ENCODE measurements at regions not wholly inside any gene's neighbourhood (a gene's known extent, or its start where the extent isn't known, plus 50 kb on each side); places are given as distances from the start of the nearest gene placed in this dataset.

DNA sequence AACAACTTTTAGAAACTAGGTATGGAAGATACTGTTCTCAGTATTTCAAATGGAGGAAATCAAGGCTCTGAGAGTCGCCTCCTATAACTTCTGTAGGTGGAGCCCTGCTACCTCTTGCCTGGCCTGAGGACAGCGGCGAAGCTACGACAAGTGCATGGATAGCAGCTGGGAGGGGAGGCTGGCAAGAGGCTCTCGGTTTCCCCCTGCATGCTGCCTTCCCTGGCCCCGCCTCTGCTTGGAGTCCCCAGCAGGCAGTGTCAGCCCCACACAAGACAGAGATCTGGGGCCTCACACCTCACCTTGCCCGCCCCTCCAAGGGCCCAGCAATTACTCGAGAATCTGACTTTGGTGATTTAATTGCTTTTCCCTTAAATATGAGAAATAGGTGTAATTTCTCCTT, 107.6 kb upstream of the POU3F3 start:
- Histone ChIP-seq H4K20me1 (ENCODE audit: insufficient read depth, poor library complexity, severe bottlenecking) (no peaks in the 10 kb centered on the region), H3K27ac (no peak overlapping the region), H3K36me3 (replicated peaks; ENCODE audit: insufficient read depth, low read depth) (no peaks in the 10 kb centered on the region), H3K4me1 (ENCODE audit: insufficient read depth) (no peaks in the 10 kb centered on the region), H3K4me2 (no peak overlapping the region), H3K9me3 (ENCODE audit: low read depth) (no peaks in the 10 kb centered on the region), H3K79me2 (no peaks in the 10 kb centered on the region), H3K27me3 (no peaks in the 10 kb centered on the region), H3K9me2 (replicated peaks; ENCODE audit: insufficient read depth) (no peaks in the 10 kb centered on the region), H3K4me3 (no peak overlapping the region), H2AFZ (no peak overlapping the region)
- TF ChIP-seq CTCF (IDR thresholded peaks at IDR 0.05; ENCODE audit: poor library complexity) (no peak), EZH2 (IDR thresholded peaks at IDR 0.05; ENCODE audit: borderline replicate concordance) (no peak), EZH2phosphoT487 (IDR thresholded peaks at IDR 0.05; ENCODE audit: low read depth, severe bottlenecking, unreplicated experiment) (no peak)
- no peak for DNase-seq (ENCODE audit: low spot score)
- 89% methylated on average over 8 of the region's 8 CpGs for WGBS (ENCODE audit: low lambda C conversion rate, missing lambda C conversion rate)

DNA sequence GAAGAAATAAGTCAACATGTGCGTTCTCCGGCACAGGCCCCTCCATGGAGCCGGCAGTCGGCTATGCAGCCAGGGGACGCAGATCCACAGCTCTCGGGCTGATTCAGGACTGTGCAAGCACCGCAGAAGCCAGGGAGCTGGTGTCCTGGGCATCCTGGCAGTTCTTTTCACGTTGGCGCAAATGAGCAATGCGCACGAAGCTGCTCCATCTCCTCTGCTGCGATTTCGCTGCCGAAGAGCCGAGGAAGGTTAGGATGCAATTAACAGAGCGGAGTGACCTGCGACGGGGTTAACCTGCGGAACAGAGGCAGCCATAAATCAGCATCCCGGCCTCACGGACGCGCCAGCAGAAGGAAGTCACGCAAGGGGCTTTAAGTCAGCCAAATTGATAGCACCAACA, 107.1 kb upstream of the POU3F3 start:
- no peak overlapping the region for H2AFZ ChIP-seq
- no peak overlapping the region for H3K27ac ChIP-seq
- no peaks in the 10 kb centered on the region for H3K27me3 ChIP-seq
- H3K4me1 ChIP-seq (ENCODE audit: insufficient read depth) = no peaks in the 10 kb centered on the region
- TF ChIP-seq EZH2phosphoT487 (IDR thresholded peaks at IDR 0.05; ENCODE audit: low read depth, severe bottlenecking, unreplicated experiment) = no peak
- TF ChIP-seq CTCF (IDR thresholded peaks at IDR 0.05; ENCODE audit: poor library complexity) = no peak
- no peak for TF ChIP-seq EZH2 (IDR thresholded peaks at IDR 0.05; ENCODE audit: borderline replicate concordance)
- no peaks in the 10 kb centered on the region for H4K20me1 ChIP-seq (ENCODE audit: insufficient read depth, poor library complexity, severe bottlenecking)
- H3K79me2 ChIP-seq = no peaks in the 10 kb centered on the region
- H3K36me3 ChIP-seq (replicated peaks; ENCODE audit: insufficient read depth, low read depth) = no peaks in the 10 kb centered on the region
- DNase-seq (ENCODE audit: low spot score) = no peak
- H3K9me3 ChIP-seq (ENCODE audit: low read depth) = no peaks in the 10 kb centered on the region
- no peak overlapping the region for H3K4me2 ChIP-seq
- WGBS (ENCODE audit: low lambda C conversion rate, missing lambda C conversion rate) = 89% methylated on average over 23 of the region's 24 CpGs
- H3K4me3 ChIP-seq = no peak overlapping the region
- no peaks in the 10 kb centered on the region for H3K9me2 ChIP-seq (replicated peaks; ENCODE audit: insufficient read depth)

DNA sequence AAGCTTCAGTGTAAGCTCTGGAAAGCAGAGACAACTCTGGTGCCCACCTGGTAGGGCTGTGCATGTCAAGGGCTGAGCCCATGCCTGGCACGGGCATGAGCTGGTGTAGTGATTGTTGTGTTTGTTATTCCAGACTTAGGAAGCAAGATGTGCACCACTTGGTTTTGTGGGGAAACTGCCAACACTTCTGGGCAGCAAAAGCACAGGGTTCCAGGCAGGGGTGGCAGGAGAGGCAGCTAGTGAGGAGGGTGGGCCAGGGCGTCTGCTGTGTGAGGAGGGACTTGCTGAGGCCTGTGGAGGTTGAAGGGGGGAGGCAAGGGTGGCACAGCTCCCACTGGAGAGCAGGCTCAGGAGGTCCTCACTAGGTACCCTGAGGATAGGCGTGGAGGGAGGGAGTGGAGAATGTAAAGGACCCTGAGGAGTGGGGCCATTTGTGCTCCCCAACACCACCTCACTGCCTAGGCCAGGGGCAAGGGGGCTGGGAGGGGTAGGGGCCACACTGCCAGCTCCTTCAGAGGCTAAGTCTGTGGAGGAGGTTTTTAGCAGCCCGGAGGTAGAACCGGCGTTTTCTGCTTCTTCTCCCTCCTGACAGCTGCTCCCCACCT, 104.0 kb upstream of the POU3F3 start:
- no peaks in the 10 kb centered on the region for H3K36me3 ChIP-seq (replicated peaks; ENCODE audit: insufficient read depth, low read depth)
- no peak overlapping the region for H3K4me2 ChIP-seq
- DNase-seq (ENCODE audit: low spot score) = no peak
- no peaks in the 10 kb centered on the region for H4K20me1 ChIP-seq (ENCODE audit: insufficient read depth, poor library complexity, severe bottlenecking)
- H3K27ac ChIP-seq = no peak overlapping the region
- WGBS (ENCODE audit: low lambda C conversion rate, missing lambda C conversion rate) = 79% methylated on average over 5 of the region's 6 CpGs
- TF ChIP-seq CTCF (IDR thresholded peaks at IDR 0.05; ENCODE audit: poor library complexity) (no peak), EZH2phosphoT487 (IDR thresholded peaks at IDR 0.05; ENCODE audit: low read depth, severe bottlenecking, unreplicated experiment) (no peak), EZH2 (IDR thresholded peaks at IDR 0.05; ENCODE audit: borderline replicate concordance) (no peak)
- no peaks in the 10 kb centered on the region for H3K9me3 ChIP-seq (ENCODE audit: low read depth)
- H3K27me3 ChIP-seq = no peaks in the 10 kb centered on the region
- H3K9me2 ChIP-seq (replicated peaks; ENCODE audit: insufficient read depth) = no peaks in the 10 kb centered on the region
- no peak overlapping the region for H3K4me3 ChIP-seq
- H2AFZ ChIP-seq = no peak overlapping the region
- H3K4me1 ChIP-seq (ENCODE audit: insufficient read depth) = no peaks in the 10 kb centered on the region
- no peaks in the 10 kb centered on the region for H3K79me2 ChIP-seq

GRCh38 chr2:104752504-104752903, 101.4 kb upstream of the POU3F3 start:
- Histone ChIP-seq H3K79me2 (no peaks in the 10 kb centered on the region), H3K9me2 (replicated peaks; ENCODE audit: insufficient read depth) (no peaks in the 10 kb centered on the region), H4K20me1 (ENCODE audit: insufficient read depth, poor library complexity, severe bottlenecking) (no peaks in the 10 kb centered on the region), H3K27me3 (no peaks in the 10 kb centered on the region), H3K36me3 (replicated peaks; ENCODE audit: insufficient read depth, low read depth) (no peaks in the 10 kb centered on the region), H3K4me3 (no peak overlapping the region), H2AFZ (no peak overlapping the region), H3K27ac (no peak overlapping the region), H3K9me3 (ENCODE audit: low read depth) (no peaks in the 10 kb centered on the region), H3K4me1 (ENCODE audit: insufficient read depth) (no peaks in the 10 kb centered on the region), H3K4me2 (no peak overlapping the region)
- no peak for DNase-seq (ENCODE audit: low spot score)
- no peak for TF ChIP-seq EZH2 (IDR thresholded peaks at IDR 0.05; ENCODE audit: borderline replicate concordance)
- no peak for TF ChIP-seq EZH2phosphoT487 (IDR thresholded peaks at IDR 0.05; ENCODE audit: low read depth, severe bottlenecking, unreplicated experiment)
- no peak for TF ChIP-seq CTCF (IDR thresholded peaks at IDR 0.05; ENCODE audit: poor library complexity)
- WGBS (ENCODE audit: low lambda C conversion rate, missing lambda C conversion rate) = 76% methylated on average over 9 of the region's 9 CpGs
